ENCODE measurements at regions not wholly inside any gene's neighbourhood (a gene's known extent, or its start where the extent isn't known, plus 50 kb on each side); places are given as distances from the start of the nearest gene placed in this dataset.

- TF ChIP-seq CTCF (IDR thresholded peaks at IDR 0.05) = no peak
- no peak for TF ChIP-seq POLR2A (IDR thresholded peaks at IDR 0.05)
- TF ChIP-seq EP300 (IDR thresholded peaks at IDR 0.05) = no peak
- no peak for TF ChIP-seq POLR2AphosphoS5 (IDR thresholded peaks at IDR 0.05)
Observed at GRCh38 chr10:2202401-2202800, 465.1 kb upstream of the ADARB2 start.
